K562 (cell line): ENCODE measurements at regions not wholly inside any gene's neighbourhood (a gene's known extent, or its start where the extent isn't known, plus 50 kb on each side); places are given as distances from the start of the nearest gene placed in this dataset.

ENCODE experiments used
- ATAC-seq: fragments of 200-7000 bp; cut with Tn5 transposase; 3 replicates; pipeline ENCODE4 v1.9.1; 2020; ENCODE audit warnings: moderate library complexity
- BruUV-seq: library from RNA; stranded (reverse); fragments of 400-500 nt; replicated peaks from 2 replicates; lab custom pipeline; 2021; lab: Mats Ljungman, UMichigan
- CTCF ChIA-PET: fragments of 300-600 bp; formaldehyde crosslinking; extraction: SDS; loops from one replicate; lab custom pipeline; 2021; ENCODE audit warnings: low intra/inter-chr PET ratio; lab: Yijun Ruan, JAX
- POLR2A ChIA-PET: fragments of 300-600, 350-650 bp; sonication (Branson Sonifier 250); formaldehyde crosslinking; extraction: SDS; loops from one replicate; lab custom pipeline; 2021; ENCODE audit warnings: antibody characterized with exemption, inconsistent platforms; lab: Yijun Ruan, JAX
- DNase-seq, 4 experiments: peaks; one replicate each; pipeline versions ENCODE4 v3.0.0 to v3.0.0-alpha.2; 2011 to 2018; ENCODE audit warnings: low spot score in 3 of 4, mixed read lengths in 3 of 4; ENCODE audit errors: extremely low read depth in 1 of 4
- FAIRE-seq: peaks from 2 replicates; lab custom pipeline; 2011; peaks lifted over from hg19 to GRCh38; lab: Jason Lieb, UNC
- H2AFZ ChIP-seq: 2 replicates; pipeline ENCODE4 v1.6.0; 2011; ENCODE audit warnings: low read depth, low read length, control low read depth, inconsistent platforms
- H3K27ac ChIP-seq: fragments of 200-600 bp; 3 replicates; pipeline ENCODE4 v1.8.0; 2011; ENCODE audit warnings: low read depth, mild to moderate bottlenecking, control low read depth, inconsistent platforms, low read length, moderate library complexity, mixed read lengths; ENCODE audit errors: extremely low read depth
- H3K27me3 ChIP-seq, 2 experiments: fragments of 300-600 bp in 1 of 2; 2 replicates in 1 of 2; 3 replicates in 1 of 2; pipeline versions ENCODE4 v1.6.0 to v1.8.0; 2011; ENCODE audit warnings: inconsistent platforms in 2 of 2, low read length in 2 of 2, mild to moderate bottlenecking in 1 of 2, mixed read lengths in 1 of 2, moderate library complexity in 1 of 2; ENCODE audit not compliant: control insufficient read depth in 2 of 2, insufficient read depth in 2 of 2
- H3K36me3 ChIP-seq: fragments of 300-600 bp; 3 replicates; pipeline ENCODE4 v1.8.0; 2011; ENCODE audit warnings: mild to moderate bottlenecking, low read length, inconsistent platforms; ENCODE audit not compliant: control insufficient read depth, insufficient read depth
- H3K4me1 ChIP-seq, 2 experiments: fragments of 200-600 bp in 1 of 2; replicated peaks in 1 of 2; 2 replicates in 1 of 2; 3 replicates in 1 of 2; pipeline versions ENCODE4 v1.5.1 to v1.8.0; 2011; ENCODE audit warnings: inconsistent platforms in 2 of 2, low read length in 2 of 2, mild to moderate bottlenecking in 1 of 2, mixed read lengths in 1 of 2, moderate library complexity in 1 of 2; ENCODE audit not compliant: control insufficient read depth in 2 of 2, insufficient read depth in 2 of 2
- H3K4me2 ChIP-seq: 2 replicates; pipeline ENCODE4 v1.6.1; 2011; ENCODE audit warnings: low read length, control low read depth, inconsistent platforms, mixed read lengths; ENCODE audit not compliant: insufficient read depth
- H3K4me3 ChIP-seq: fragments of 200-600 bp; sonication (generic), shearing (Covaris generic); 2 replicates; pipeline ENCODE4 v1.5.1; 2016; ENCODE audit warnings: control low read depth, inconsistent platforms
- H3K79me2 ChIP-seq: fragments of 200-600 bp; 3 replicates; pipeline ENCODE4 v1.8.0; 2011; ENCODE audit warnings: low read length, inconsistent platforms; ENCODE audit not compliant: control insufficient read depth, insufficient read depth
- H3K9ac ChIP-seq, 2 experiments: 2 replicates each; pipeline versions ENCODE4 v1.6.0 to v1.6.1; 2011; ENCODE audit warnings: low read depth in 2 of 2, low read length in 2 of 2, control low read depth in 1 of 2, inconsistent platforms in 1 of 2, mild to moderate bottlenecking in 1 of 2, mixed read lengths in 1 of 2; ENCODE audit not compliant: insufficient read depth in 1 of 2
- H3K9me1 ChIP-seq: one replicate; pipeline ENCODE4 v1.6.0; 2011; ENCODE audit warnings: inconsistent platforms, mild to moderate bottlenecking, low read length, moderate library complexity; ENCODE audit not compliant: control insufficient read depth, insufficient read depth
- H3K9me3 ChIP-seq: replicated peaks from 2 replicates; pipeline ENCODE4 v1.5.1; 2011; ENCODE audit warnings: low read depth, low read length, inconsistent platforms; ENCODE audit not compliant: control insufficient read depth, insufficient read depth
- H4K20me1 ChIP-seq: replicated peaks from 2 replicates; pipeline ENCODE4 v1.6.1; 2011; ENCODE audit warnings: low read length, inconsistent platforms, mixed read lengths; ENCODE audit not compliant: control insufficient read depth, insufficient read depth
- ESRRA ChIP-seq: fragments of 450-650 bp; IDR thresholded peaks from 2 replicates; pipeline ENCODE4 v1.6.1; 2014; ENCODE audit warnings: low read depth, mild to moderate bottlenecking, moderate library complexity, borderline replicate concordance
- ETV6 ChIP-seq, 3 experiments: fragments of 150-350 bp in 1 of 3; sonication (generic) in 1 of 3; formaldehyde crosslinking in 1 of 3; IDR thresholded peaks; 2 replicates each; pipeline versions ENCODE4 v1.6.1 to v1.8.0; 2014 to 2022; ENCODE audit warnings: borderline replicate concordance in 2 of 3, low read depth in 2 of 3, antibody characterized with exemption in 1 of 3, low read length in 1 of 3, mild to moderate bottlenecking in 1 of 3, missing genetic modification reagents in 1 of 3
- NUFIP1 ChIP-seq: fragments of 450-650 bp; IDR thresholded peaks from 2 replicates; pipeline ENCODE4 v1.6.1; 2018; ENCODE audit not compliant: partially characterized antibody
- TAF1 ChIP-seq: IDR thresholded peaks from 2 replicates; pipeline ENCODE4 v1.6.1; 2011; ENCODE audit warnings: mild to moderate bottlenecking, low read length, moderate library complexity; ENCODE audit not compliant: insufficient read depth, control insufficient read depth, severe bottlenecking; ENCODE audit errors: extremely low read depth
- ZNF507 ChIP-seq: conservative IDR thresholded peaks from 2 replicates; pipeline ENCODE4 v1.6.1; 2017; ENCODE audit warnings: missing genetic modification characterization, missing compliant biosample characterization
- WGBS: fragments of 100-300 bp; shearing (Covaris generic); methylation state at CpG from one replicate; pipeline ENCODE4 v1.1.6; 2016; ENCODE audit warnings: low coverage, mixed read lengths; ENCODE audit not compliant: insufficient coverage; ENCODE audit errors: missing lambda C conversion rate; 5-methylcytosine and 5-hydroxymethylcytosine counted together
- in situ Hi-C: fragments of 300-500 bp; cut with MboI; formaldehyde crosslinking; loops from 4 replicates; pipeline ENCODE4 v1.15.0; 2018; ENCODE audit warnings: inconsistent platforms, mixed read lengths
- intact Hi-C: fragments of 100-400 bp; cut with micrococcal nuclease; formaldehyde crosslinking; loops from 2 replicates; pipeline ENCODE4 v1.14.2; 2022
- TF ChIP-seq, protein P1 (sequence below): sonication (generic); formaldehyde crosslinking; IDR thresholded peaks from 2 replicates; pipeline ENCODE4 v1.8.1; 2023; ENCODE audit warnings: mild to moderate bottlenecking, missing genetic modification reagents

DNA sequence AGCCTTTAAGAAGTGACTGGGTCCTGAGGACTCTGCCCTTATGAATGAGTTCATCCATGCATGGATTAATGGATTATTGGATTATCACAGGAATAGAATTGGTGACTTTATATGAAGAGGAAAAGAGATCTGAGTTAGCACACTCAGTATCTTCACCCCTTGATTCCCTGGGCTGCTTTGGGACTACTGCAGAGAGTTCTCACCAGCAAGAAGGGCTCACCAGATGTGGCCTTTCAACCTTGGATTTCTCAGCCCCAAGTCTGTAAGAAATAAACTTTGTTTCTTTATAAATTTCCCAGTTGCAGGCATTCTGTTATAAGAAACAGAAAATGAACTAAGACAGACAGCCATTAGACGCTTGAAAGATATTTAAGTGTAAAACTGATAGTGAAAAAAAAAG, 509.2 kb downstream of the FLRT2 start:
- H2AFZ ChIP-seq = no peak overlapping the region
- no peaks in the 10 kb centered on the region for H3K27me3 ChIP-seq
- FAIRE-seq = no peak
- TF ChIP-seq NUFIP1 (no peak), ESRRA (no peak), TAF1 (no peak), ETV6 (IDR thresholded peaks at IDR 0.05; ENCODE audit: borderline replicate concordance in 1 of 2, low read depth in 2 of 2, low read length in 1 of 2) (no peak), ETV6 (CRISPR knock-in tag; IDR thresholded peaks at IDR 0.05; ENCODE audit: borderline replicate concordance) (no peak), ZNF507 (tag) (no peak)
- TF ChIP-seq, protein P1, sequence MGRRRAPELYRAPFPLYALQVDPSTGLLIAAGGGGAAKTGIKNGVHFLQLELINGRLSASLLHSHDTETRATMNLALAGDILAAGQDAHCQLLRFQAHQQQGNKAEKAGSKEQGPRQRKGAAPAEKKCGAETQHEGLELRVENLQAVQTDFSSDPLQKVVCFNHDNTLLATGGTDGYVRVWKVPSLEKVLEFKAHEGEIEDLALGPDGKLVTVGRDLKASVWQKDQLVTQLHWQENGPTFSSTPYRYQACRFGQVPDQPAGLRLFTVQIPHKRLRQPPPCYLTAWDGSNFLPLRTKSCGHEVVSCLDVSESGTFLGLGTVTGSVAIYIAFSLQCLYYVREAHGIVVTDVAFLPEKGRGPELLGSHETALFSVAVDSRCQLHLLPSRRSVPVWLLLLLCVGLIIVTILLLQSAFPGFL = no peak
- TF ChIP-seq, all 486 proteins: peak for 0
- Histone ChIP-seq H3K4me3 (no peak overlapping the region), H3K9me1 (no peaks in the 10 kb centered on the region), H4K20me1 (no peaks in the 10 kb centered on the region), H3K9me3 (no peaks in the 10 kb centered on the region), H3K4me2 (no peak overlapping the region), H3K27ac (no peak overlapping the region), H3K9ac (no peak overlapping the region), H3K79me2 (no peaks in the 10 kb centered on the region), H3K4me1 (no peaks in the 10 kb centered on the region), H3K36me3 (no peaks in the 10 kb centered on the region)
- in situ Hi-C loops = no loop called here
- WGBS = 0% methylated on average over 1 of the region's 1 CpG
- POLR2A ChIA-PET = no interaction called here
- no peak for DNase-seq
- CTCF ChIA-PET = no interaction called here
- ATAC-seq = no peak
- intact Hi-C loops = no loop called here
- no TSS peak for BruUV-seq
